ENCODE measurements at regions not wholly inside any gene's neighbourhood (a gene's known extent, or its start where the extent isn't known, plus 50 kb on each side); places are given as distances from the start of the nearest gene placed in this dataset.

- no peak for TF ChIP-seq CTCF (conservative IDR thresholded peaks at IDR 0.05; ENCODE audit: low read depth, low read length)
- TF ChIP-seq EZH2 (IDR thresholded peaks at IDR 0.05; ENCODE audit: borderline replicate concordance, low read depth, low read length, poor library complexity, severe bottlenecking) = no peak
Measured at GRCh38 chr2:234666911-234667310, 170.0 kb upstream of the ARL4C start.

Measured in A673 (cell line).